ENCODE measurements at regions not wholly inside any gene's neighbourhood (a gene's known extent, or its start where the extent isn't known, plus 50 kb on each side); places are given as distances from the start of the nearest gene placed in this dataset.

DNA sequence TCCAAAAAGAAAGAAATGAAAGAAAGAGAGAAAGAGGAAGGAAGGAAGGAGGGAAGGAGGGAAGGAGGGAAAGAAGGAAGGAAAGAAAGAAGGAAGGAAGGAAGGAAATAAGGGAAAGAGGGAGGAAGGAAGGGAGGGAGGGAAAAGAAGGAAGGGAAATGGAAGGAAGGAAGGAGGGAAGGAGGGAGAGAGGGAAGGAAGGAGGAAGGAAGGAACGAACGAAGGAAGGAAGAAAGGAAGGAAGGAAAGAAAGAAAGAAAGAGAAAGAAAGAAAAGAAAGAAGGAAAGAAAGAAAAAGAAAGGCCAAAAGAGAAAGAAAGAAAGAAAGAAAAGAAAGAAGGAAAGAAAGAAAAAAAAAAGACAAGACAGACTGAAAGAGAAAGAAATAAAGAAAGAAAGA is 263.9 kb upstream of the ATP10B start:
- FAIRE-seq, result no peak

- no peak for FAIRE-seq
Measured at GRCh38 chr5:161112371-161112770, 260.4 kb upstream of the ATP10B start.

- FAIRE-seq, result no peak
Measured at GRCh38 chr5:161105525-161105924, 253.5 kb upstream of the ATP10B start.

DNA sequence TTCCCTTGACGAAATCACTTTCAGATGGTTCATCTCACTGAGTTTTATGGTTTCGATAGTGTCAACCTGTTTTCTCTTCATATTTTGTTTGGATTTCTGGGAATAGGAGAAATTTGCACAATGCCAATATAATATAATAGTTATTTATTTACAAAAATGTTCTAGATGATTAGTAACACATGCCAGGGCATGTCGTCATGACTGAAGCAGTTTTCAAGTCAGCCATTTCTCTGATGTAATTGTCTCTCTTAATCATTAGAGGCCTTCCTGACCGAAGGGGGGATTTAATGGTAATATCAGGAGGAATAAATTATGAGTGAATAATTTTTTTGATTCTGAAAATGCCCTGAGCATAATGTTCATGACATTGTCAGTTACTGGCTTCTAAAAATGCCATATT is 246.5 kb upstream of the ATP10B start:
- FAIRE-seq, result no peak

DNA sequence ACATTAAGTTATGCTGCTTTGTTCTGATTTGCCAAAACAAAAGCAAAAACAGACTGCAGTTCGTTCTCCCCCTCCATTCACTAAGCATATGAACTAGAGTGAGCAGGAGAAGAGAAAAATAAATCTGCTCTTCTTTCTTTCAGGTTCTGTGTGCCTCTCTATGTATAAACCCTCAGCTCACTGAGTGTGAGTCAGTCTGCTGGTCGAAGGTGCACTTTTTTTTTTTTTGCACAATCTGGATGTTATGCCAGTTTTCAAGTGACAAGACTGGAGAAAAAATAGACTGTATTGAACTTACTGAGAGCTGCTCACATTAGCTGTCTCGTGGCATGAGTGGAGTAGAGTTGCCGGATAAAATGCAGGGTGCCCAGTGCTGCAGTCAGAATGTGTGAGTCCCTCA is 244.6 kb upstream of the ATP10B start:
- FAIRE-seq, result no peak

- no peak for FAIRE-seq
Measured at GRCh38 chr5:161095953-161096352, 243.9 kb upstream of the ATP10B start.

GRCh38 chr5:161094411-161094810 is 242.4 kb upstream of the ATP10B start:
- no peak for FAIRE-seq

GRCh38 chr5:161093100-161093499 is 241.1 kb upstream of the ATP10B start:
- FAIRE-seq, result no peak

DNA sequence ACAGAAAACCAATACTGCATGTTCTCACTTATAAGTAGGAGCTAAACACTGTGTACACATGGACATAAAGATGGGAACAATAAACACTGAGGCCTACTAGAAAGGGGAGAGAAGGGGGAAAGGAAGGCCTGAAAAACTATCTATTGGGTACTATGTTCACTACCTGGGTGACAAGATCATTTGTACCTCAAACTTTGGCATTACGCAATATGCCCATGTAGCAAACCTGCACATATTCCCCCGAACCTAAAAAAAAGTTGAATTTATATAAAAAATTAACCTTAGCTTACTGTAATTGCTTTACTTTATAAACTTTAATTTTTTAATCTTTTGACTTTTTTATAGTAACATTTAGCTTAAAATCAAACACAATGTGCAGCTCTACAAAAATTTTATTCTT is 237.6 kb upstream of the ATP10B start:
- FAIRE-seq, result no peak

- FAIRE-seq, result peak; percentile 61
Measured at GRCh38 chr5:161086461-161086860, 234.4 kb upstream of the ATP10B start.

DNA sequence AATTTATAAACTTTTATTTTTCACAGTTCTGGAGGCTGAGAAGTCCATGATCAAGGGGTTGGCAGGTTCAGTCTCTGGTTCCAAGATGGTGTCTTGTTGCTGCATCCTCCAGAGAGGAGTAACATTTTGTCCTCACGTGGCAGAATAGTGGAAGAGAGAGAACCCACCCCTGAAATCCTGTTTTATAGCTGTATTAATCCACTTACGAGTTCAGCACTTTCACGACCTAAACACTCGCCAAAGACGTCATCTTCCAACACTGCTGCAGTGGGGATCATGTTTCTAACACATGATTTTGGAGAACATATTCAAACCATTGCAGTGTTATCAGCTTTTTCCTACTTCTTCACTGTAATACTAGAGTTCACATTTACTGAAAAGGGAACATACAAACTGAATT is 233.0 kb upstream of the ATP10B start:
- FAIRE-seq, result no peak

- no peak for FAIRE-seq
Measured at GRCh38 chr5:161084115-161084514, 232.1 kb upstream of the ATP10B start.

DNA sequence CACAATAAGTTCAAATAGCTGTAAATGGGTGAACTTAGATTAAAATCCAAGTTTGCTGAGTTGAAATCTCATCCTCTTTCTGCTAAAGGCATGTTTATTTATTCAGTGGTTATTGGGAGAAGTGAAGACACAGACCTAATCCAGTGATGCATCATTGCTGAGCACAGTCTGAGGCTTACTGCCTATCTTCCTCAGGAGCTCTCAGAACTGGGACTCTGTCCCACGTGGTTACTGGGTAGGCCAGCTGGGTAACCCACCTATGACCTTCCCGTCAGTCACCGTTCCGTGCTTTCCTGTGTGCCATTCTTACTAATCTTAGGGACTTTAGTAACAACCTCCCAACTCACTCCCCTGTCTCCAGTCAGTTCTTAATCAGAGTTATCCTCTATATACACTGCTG is 226.8 kb upstream of the ATP10B start:
- no peak for FAIRE-seq

GRCh38 chr5:161077936-161078545 is 226.0 kb upstream of the ATP10B start:
- no peak for FAIRE-seq

DNA sequence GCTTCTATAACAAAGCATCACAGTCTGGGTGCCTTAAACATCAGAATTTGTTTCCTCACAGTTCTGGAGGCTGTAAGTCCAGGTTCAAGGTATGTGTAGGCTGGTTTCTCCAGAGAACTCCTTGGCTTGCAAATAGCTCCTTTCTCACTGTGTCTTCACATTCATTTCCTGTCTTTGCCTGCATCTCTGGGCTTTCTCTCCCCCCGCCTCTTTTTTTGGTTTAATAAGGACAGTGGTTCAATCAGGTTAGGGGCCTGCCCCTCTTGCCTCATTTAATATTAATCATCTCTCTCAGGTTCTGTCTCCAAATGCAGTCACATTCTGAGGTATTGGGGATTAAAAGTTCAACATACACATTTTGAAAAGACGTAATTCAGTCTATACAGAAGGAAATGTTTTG is 225.5 kb upstream of the ATP10B start:
- no peak for FAIRE-seq

DNA sequence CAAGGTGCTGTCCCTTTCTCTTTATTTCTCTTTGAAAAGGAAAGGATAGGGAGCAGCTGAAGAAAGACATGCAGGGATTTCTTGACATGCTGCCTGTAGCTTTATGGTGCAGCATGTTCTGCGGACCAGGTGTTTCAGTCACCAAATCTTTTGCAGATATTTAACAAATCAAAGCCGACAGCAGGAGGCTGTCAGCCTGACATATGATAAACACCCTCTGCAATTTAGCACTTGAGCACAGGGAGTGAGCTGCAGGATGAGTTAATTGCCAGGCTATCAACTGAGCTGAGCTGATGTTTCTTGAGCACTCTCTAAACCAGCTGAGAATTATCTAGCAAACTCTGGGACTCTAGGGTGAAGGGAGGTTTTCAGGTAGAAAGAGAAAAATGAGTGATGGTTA is 212.8 kb upstream of the ATP10B start:
- no peak for FAIRE-seq

GRCh38 chr5:161064297-161064696 is 212.3 kb upstream of the ATP10B start:
- no peak for FAIRE-seq

- FAIRE-seq, result no peak
Measured at GRCh38 chr5:161058781-161059180, 206.8 kb upstream of the ATP10B start.

GRCh38 chr5:161051920-161052500 is 200.0 kb upstream of the ATP10B start:
- no peak for FAIRE-seq

GRCh38 chr5:161047024-161047423 is 195.0 kb upstream of the ATP10B start:
- FAIRE-seq, result no peak

GRCh38 chr5:161042862-161043261 is 190.9 kb upstream of the ATP10B start:
- FAIRE-seq, result no peak

DNA sequence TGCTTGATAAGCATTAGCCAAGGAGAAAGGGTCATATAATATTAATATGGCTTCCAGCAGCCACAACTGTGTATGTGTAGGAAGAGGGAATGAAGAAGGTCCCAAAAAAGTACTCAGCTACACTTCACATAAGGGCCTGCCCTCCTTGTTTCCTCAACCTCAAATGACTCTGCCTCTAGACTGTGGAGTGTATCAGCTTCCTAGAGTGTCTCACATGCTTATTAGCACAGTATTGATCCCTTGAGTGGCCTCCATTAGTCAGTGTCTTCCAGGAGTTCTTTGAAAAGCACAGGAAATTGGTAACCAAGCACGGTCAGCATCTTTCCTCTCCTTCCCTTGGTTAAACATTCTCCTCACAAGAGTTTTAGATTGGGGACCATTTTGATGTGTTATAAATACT is 190.4 kb upstream of the ATP10B start:
- no peak for FAIRE-seq

DNA sequence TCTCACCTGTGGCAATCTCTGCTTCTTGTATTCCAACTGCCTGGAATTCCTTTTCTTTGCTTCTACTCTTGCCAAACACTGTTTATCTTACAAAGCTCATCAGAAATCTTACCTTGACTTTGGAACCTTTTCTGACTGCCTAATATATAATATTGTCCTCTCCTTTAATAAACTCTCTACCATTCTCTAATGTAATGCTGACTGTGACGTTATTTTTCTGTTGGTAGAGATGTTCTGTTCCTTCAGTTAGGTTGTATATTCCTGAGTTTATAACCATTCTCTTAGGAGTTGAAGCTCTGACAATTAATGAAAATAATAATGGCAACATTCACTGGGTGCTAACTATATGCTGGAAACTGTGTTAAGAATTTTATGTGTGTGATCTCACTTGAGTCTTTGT is 188.8 kb upstream of the ATP10B start:
- FAIRE-seq, result no peak

- FAIRE-seq, result no peak
Measured at GRCh38 chr5:161036296-161036695, 184.3 kb upstream of the ATP10B start.

- FAIRE-seq, result no peak
Measured at GRCh38 chr5:161034451-161034850, 182.4 kb upstream of the ATP10B start.

Measured in islet of Langerhans (tissue), 1 donor.